H1 (cell line): ENCODE measurements at regions not wholly inside any gene's neighbourhood (a gene's known extent, or its start where the extent isn't known, plus 50 kb on each side); places are given as distances from the start of the nearest gene placed in this dataset.

Experiments
- JUN ChIP-seq: IDR thresholded peaks from 2 replicates; pipeline ENCODE4 v1.6.1; 2011; ENCODE audit warnings: low read depth, mild to moderate bottlenecking, improper control_type of control experiment, low read length
- POLR2A ChIP-seq, 2 experiments: IDR thresholded peaks; 1 replicate in 1 of 2; 2 replicates in 1 of 2; pipeline ENCODE4 v1.6.1; 2011; ENCODE audit warnings: low read depth in 2 of 2, low read length in 2 of 2, mild to moderate bottlenecking in 2 of 2; ENCODE audit errors: control extremely low read depth in 1 of 2

- no peak for TF ChIP-seq JUN
- TF ChIP-seq POLR2A (IDR thresholded peaks at IDR 0.05; ENCODE audit: control extremely low read depth in 1 of 2, low read depth in 2 of 2, low read length in 2 of 2), result no peak
Observed at GRCh38 chr5:167886196-167886595, 405.2 kb upstream of the WWC1 start.
